ENCODE measurements at regions not wholly inside any gene's neighbourhood (a gene's known extent, or its start where the extent isn't known, plus 50 kb on each side); places are given as distances from the start of the nearest gene placed in this dataset.

DNA sequence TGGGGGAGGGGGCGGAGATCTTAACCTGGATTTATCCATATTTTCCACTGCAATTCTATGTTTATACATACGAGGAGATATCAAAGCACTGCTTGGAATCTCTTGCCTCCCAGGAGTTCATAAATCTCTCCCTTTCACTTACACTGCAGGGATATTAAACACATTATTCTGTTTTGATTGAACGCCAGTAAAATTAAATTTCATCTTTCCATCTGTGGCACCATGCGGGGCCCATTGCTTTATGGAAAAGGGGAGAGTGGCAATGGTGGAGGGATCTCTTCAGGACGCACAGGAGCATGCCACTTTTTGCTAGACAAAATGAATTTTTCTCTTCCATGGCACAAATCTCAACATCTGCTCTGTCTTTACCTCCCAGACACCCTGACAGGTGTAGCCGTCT lies 648.0 kb upstream of the PLXNA2 start:
- no peak for DNase-seq (ENCODE audit: low read depth in 2 of 2, low spot score in 1 of 2)

DNA sequence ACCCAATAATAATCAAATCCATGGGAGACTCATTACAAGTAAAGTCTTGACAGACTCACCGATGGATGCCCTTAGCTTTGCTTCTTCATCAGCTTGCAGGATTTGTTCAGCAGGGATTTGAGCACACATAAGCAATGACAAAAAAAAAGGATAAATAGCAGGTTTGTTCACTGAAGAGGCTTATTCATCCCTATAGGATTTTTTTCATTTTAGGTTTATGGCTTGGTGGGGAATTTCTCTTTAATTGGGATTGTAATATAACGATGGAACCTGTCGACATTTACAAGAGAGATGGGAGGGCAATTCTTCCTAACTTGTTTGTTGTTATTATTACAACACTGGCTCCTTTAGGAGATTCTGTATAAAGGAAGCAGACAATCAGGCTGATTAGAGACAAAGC lies 649.1 kb upstream of the PLXNA2 start:
- DNase-seq (ENCODE audit: low read depth in 2 of 2, low spot score in 1 of 2) = no peak

GRCh38 chr1:208895181-208895580 lies 651.0 kb upstream of the PLXNA2 start:
- no peak for DNase-seq (ENCODE audit: low read depth in 2 of 2, low spot score in 1 of 2)

DNA sequence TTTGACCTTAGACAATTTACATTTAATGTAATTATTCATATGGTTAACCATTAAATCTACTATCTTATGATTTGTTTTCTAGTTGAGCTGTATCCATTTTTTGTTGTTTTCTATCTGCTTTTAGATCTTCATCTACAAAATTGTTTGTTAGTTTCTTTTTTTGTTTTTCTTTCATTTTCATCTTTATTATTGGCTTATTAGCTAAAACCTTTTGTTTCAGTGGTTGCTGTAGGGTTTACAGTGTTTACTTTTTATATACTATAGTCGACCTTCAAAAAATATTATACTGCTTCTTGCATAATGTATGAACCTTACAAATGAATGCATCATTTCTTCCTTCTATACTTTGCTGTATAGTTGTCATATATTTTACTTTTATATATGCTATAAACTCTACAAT lies 651.6 kb upstream of the PLXNA2 start:
- no peak for DNase-seq (ENCODE audit: low read depth in 2 of 2, low spot score in 1 of 2)

DNA sequence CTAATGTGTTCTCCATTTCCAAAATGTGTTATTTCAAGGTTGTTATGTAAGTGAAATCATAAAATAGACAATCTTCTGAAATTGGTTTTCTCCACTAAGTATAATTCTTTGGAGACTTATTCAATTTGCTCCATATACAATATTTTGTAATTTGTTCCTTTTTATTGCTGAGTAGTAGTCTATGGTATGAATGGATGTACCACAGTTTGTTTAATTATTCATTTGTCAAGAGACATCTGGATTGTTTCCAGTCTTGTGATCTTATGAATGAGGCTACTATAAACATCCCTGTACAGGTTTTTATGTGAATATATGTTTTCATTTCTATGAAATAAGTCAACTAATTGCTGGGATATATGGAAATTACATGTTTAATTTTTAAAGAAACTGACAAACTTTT lies 652.6 kb upstream of the PLXNA2 start:
- DNase-seq (ENCODE audit: low read depth in 2 of 2, low spot score in 1 of 2) = no peak

GRCh38 chr1:208899438-208899837 lies 655.3 kb upstream of the PLXNA2 start:
- DNase-seq (ENCODE audit: low read depth in 2 of 2, low spot score in 1 of 2) = no peak

- no peak for DNase-seq (ENCODE audit: low read depth in 2 of 2, low spot score in 1 of 2)
Measured at GRCh38 chr1:208903251-208903905, 659.2 kb upstream of the PLXNA2 start.

- DNase-seq (ENCODE audit: low read depth in 2 of 2, low spot score in 1 of 2) = no peak
Measured at GRCh38 chr1:208907790-208908189, 663.6 kb upstream of the PLXNA2 start.

DNA sequence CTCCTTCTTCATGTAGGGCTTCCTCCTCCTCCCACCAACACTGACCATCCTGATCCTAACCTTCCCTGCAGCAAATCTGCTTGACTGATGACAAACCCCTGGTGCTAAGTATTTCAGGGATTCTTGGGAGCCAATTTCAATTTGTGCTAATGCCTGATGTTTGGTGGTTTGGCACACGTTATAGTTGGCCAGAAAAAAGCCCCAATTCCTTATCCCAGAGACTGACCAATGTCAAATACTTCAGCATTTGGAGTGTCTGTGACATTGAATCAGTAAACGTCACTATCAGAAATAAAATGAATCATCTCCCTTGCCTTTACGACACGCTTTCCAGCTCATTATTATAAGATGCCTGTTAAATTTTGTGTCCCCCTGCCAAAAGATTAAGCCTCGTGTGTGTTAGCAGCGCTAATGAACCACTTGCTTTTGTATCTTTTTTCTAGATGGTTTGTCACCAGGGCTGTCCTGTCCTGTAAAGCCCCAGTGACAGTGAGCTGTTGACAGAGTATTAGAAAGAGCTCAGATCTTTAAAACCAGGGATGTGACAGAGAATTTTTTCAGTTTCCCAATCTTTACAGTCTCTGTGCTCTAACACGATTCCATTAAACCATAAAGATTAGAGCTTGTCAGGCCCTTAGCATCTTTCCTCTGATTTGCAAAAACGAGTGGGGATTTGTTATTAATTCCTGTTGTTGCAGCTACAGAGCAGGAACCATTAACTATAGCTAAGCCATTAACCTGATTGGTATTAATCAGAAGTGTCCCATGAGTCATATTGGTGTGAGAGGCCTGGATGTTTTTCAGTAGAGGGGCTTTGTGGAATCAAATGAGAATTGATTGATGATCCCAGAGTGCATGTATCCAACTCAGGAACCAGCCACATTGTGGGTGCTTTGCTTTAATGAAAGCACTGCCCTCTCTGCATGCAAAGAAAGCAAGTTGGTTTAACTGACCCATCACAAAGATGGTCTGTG lies 665.1 kb upstream of the PLXNA2 start:
- no peak for DNase-seq (ENCODE audit: low read depth in 2 of 2, low spot score in 1 of 2)

- DNase-seq (ENCODE audit: low read depth in 2 of 2, low spot score in 1 of 2) = no peak
Measured at GRCh38 chr1:208910161-208910560, 666.0 kb upstream of the PLXNA2 start.

DNA sequence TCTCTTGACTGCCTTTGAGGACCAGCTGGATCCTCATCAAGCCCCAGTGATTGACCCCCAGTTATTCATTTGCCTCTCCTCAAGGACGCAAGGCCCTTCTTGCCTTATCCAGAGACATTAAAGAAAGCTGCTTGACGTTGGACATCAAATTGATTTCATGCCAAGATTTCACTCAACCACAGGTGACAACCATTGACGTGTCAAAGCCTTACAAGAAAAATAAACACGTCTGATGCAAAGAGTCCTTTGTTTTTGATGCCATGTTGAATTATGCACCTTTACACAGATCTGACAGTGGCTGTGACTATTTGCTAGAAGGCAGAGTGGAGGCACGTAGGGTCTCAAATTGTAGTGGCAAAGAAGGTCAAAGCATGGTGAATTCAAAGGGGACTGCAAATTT lies 666.2 kb upstream of the CAMK1G start:
- DNase-seq (ENCODE audit: low read depth in 2 of 2, low spot score in 1 of 2) = no peak

DNA sequence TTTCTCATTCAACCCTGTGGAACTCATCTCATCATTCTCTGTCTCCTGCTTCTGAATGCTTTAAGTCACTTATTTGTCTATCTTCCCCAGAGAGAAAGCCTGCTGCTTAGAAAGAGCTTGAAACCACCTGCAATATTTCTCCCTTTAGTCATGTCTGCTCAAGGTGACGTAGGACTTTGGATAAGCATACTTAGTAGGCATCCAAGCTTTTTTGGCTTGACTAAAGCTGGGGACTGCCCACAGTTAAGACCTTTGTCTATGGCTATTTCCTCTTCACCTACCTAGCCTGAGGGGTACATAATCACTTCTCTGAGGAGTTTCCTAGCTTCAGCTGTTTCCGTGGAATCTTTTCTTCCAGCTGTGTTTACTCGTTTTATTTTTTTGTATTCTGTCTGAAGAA lies 665.8 kb upstream of the CAMK1G start:
- no peak for DNase-seq (ENCODE audit: low read depth in 2 of 2, low spot score in 1 of 2)

DNA sequence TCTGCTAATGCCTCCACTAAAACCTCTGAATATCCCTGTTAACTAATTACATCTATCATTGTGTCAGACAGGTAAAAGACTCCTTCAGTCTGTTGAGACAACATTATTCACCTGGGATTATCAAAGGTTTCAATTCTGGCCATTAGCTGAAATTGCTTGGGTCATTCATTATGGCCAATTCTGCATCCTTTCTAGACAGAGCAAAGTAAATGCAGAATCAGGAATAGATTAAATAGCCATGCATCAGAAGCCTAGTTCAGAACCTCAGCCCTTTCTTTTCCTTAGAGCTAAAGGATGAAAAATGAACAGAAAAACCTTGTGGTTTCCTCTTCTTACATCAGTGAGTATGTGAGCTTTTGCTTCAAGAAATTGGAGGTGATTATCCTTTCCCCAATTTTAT lies 665.4 kb upstream of the CAMK1G start:
- no peak for DNase-seq (ENCODE audit: low read depth in 2 of 2, low spot score in 1 of 2)

DNA sequence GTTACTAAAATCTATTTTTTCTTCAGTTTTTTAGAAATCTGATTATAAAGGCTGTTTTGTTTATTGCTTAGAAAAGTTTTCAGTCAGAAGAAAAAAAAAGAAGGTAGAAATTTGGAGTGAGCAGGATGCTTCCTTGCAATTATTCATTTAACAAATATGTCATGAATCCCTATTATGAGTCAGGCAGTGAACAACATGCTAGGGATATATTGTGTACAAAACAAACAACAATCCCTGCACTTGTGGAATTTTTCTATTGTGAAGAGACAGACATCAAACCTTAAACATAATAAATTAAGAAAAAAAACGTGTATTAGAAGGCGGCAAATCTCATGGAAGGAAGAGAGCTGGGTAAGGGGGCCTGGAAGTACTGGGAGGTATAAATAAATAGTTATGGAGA lies 664.1 kb upstream of the CAMK1G start:
- DNase-seq (ENCODE audit: low read depth in 2 of 2, low spot score in 1 of 2) = no peak

GRCh38 chr1:208921259-208921658 lies 662.3 kb upstream of the CAMK1G start:
- no peak for DNase-seq (ENCODE audit: low read depth in 2 of 2, low spot score in 1 of 2)

GRCh38 chr1:208923456-208923855 lies 660.1 kb upstream of the CAMK1G start:
- DNase-seq (ENCODE audit: low read depth in 2 of 2, low spot score in 1 of 2) = no peak

GRCh38 chr1:208923946-208924720 lies 659.4 kb upstream of the CAMK1G start:
- DNase-seq (ENCODE audit: low read depth in 2 of 2, low spot score in 1 of 2) = no peak

GRCh38 chr1:208924928-208925327 lies 658.6 kb upstream of the CAMK1G start:
- no peak for DNase-seq (ENCODE audit: low read depth in 2 of 2, low spot score in 1 of 2)

GRCh38 chr1:208928349-208929010 lies 655.0 kb upstream of the CAMK1G start:
- no peak for DNase-seq (ENCODE audit: low read depth in 2 of 2, low spot score in 1 of 2)

DNA sequence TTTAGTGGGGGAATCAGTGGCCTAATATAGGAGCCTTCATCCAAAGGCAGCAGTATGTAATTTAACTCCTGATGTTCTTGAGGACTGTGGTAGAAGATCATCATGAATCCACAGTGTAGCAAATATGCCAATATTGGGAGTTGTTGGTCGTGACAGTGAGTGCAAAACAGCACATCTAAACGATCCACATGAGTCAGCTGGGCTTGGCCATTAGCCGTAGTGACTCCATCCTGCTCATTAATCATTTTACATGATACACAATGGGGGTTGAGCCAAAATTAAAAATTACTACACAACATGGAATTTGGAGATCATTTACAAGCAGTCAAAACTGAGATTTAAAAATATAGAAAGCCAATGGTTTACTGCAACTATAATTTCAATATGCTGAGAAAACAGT lies 653.9 kb upstream of the CAMK1G start:
- DNase-seq (ENCODE audit: low read depth in 2 of 2, low spot score in 1 of 2) = no peak

- no peak for DNase-seq (ENCODE audit: low read depth in 2 of 2, low spot score in 1 of 2)
Measured at GRCh38 chr1:208931936-208932335, 651.6 kb upstream of the CAMK1G start.
